H9 (cell line): ENCODE measurements at regions not wholly inside any gene's neighbourhood (a gene's known extent, or its start where the extent isn't known, plus 50 kb on each side); places are given as distances from the start of the nearest gene placed in this dataset.
A peak's percentile ranks its signal among the peaks of the same experiment; 100 is the strongest.
"Not testable (repeated sequence)": the region's sequence is repeated elsewhere in the genome, so short reads cannot be mapped to it uniquely, and the experiment has no call there.

Experiments used
- DNase-seq: peaks from one replicate; pipeline ENCODE4 v3.0.0-alpha.2; 2017
- H2AFZ ChIP-seq: one replicate; pipeline ENCODE4 v1.6.1; 2013; ENCODE audit warnings: mild to moderate bottlenecking, low read length, control low read depth, moderate library complexity
- H2AK5ac ChIP-seq: 2 replicates; pipeline ENCODE4 v1.6.1; 2013; ENCODE audit warnings: low read length, control low read depth, mixed read lengths; ENCODE audit not compliant: insufficient read length
- H2BK120ac ChIP-seq: one replicate; pipeline ENCODE4 v1.6.1; 2013; ENCODE audit warnings: low read depth, mild to moderate bottlenecking, low read length, control low read depth, inconsistent platforms; ENCODE audit not compliant: poor library complexity, severe bottlenecking
- H2BK12ac ChIP-seq: 2 replicates; pipeline ENCODE4 v1.6.1; 2013; ENCODE audit warnings: low read length, control low read depth, mixed read lengths, low read depth; ENCODE audit not compliant: insufficient read length
- H2BK15ac ChIP-seq: 2 replicates; pipeline ENCODE4 v1.6.1; 2013; ENCODE audit warnings: low read depth, low read length, control low read depth
- H2BK20ac ChIP-seq: one replicate; pipeline ENCODE4 v1.6.1; 2013; ENCODE audit warnings: low read depth, mild to moderate bottlenecking, low read length, control low read depth, inconsistent platforms; ENCODE audit not compliant: poor library complexity, severe bottlenecking
- H2BK5ac ChIP-seq: 2 replicates; pipeline ENCODE4 v1.6.1; 2013; ENCODE audit warnings: low read length, control low read depth, mixed read lengths; ENCODE audit not compliant: insufficient read length
- H3K14ac ChIP-seq: 2 replicates; pipeline ENCODE4 v1.6.1; 2013; ENCODE audit warnings: low read length, control low read depth; ENCODE audit not compliant: insufficient read depth
- H3K18ac ChIP-seq: 2 replicates; pipeline ENCODE4 v1.6.1; 2013; ENCODE audit warnings: low read depth, mild to moderate bottlenecking, mixed read lengths, low read length, control low read depth; ENCODE audit not compliant: insufficient read length
- H3K23ac ChIP-seq: 2 replicates; pipeline ENCODE4 v1.6.1; 2013; ENCODE audit warnings: low read length, control low read depth, mixed read lengths, low read depth; ENCODE audit not compliant: insufficient read length
- H3K23me2 ChIP-seq: 2 replicates; pipeline ENCODE4 v1.6.1; 2013; ENCODE audit warnings: low read depth, mild to moderate bottlenecking, mixed read lengths, low read length, control low read depth; ENCODE audit not compliant: insufficient read length, poor library complexity, severe bottlenecking
- H3K27ac ChIP-seq: 2 replicates; pipeline ENCODE4 v1.5.1; 2013; ENCODE audit warnings: low read length, control low read depth, mixed read lengths, low read depth; ENCODE audit not compliant: insufficient read length
- H3K27me3 ChIP-seq: 2 replicates; pipeline ENCODE4 v1.6.1; 2013; ENCODE audit warnings: low read length, control low read depth, inconsistent platforms; ENCODE audit not compliant: insufficient read depth
- H3K4ac ChIP-seq: 2 replicates; pipeline ENCODE4 v1.6.1; 2013; ENCODE audit warnings: low read depth, mild to moderate bottlenecking, control low read depth, inconsistent platforms, low read length, moderate library complexity
- H3K4me1 ChIP-seq: 2 replicates; pipeline ENCODE4 v1.6.1; 2013; ENCODE audit warnings: low read length, control low read depth, inconsistent platforms; ENCODE audit not compliant: insufficient read depth
- H3K4me2 ChIP-seq: 2 replicates; pipeline ENCODE4 v1.6.1; 2013; ENCODE audit warnings: low read length, control low read depth, mixed read lengths; ENCODE audit not compliant: insufficient read length, insufficient read depth
- H3K56ac ChIP-seq: 2 replicates; pipeline ENCODE4 v1.6.1; 2013; ENCODE audit warnings: low read depth, mild to moderate bottlenecking, mixed read lengths, low read length, control low read depth; ENCODE audit not compliant: insufficient read length
- H3K79me1 ChIP-seq: 2 replicates; pipeline ENCODE4 v1.6.1; 2013; ENCODE audit warnings: low read depth, mild to moderate bottlenecking, moderate library complexity, low read length, control low read depth, inconsistent platforms; ENCODE audit not compliant: insufficient read depth, poor library complexity, severe bottlenecking
- H3K79me2 ChIP-seq: 2 replicates; pipeline ENCODE4 v1.6.1; 2013; ENCODE audit warnings: low read length, control low read depth, inconsistent platforms; ENCODE audit not compliant: insufficient read depth
- H3K9ac ChIP-seq: 2 replicates; pipeline ENCODE4 v1.6.1; 2013; ENCODE audit warnings: low read length, control low read depth, mixed read lengths; ENCODE audit not compliant: insufficient read length; ENCODE audit errors: extremely low read depth
- H3K9me3 ChIP-seq: one replicate; pipeline ENCODE4 v1.6.1; 2013; ENCODE audit warnings: low read depth, low read length, inconsistent platforms; ENCODE audit not compliant: control insufficient read depth
- H3T11ph ChIP-seq: one replicate; pipeline ENCODE4 v1.6.1; 2013; ENCODE audit warnings: mild to moderate bottlenecking, low read length, control low read depth, inconsistent platforms
- H4K20me1 ChIP-seq: one replicate; pipeline ENCODE4 v1.6.1; 2013; ENCODE audit not compliant: control insufficient read depth, insufficient read length, insufficient read depth
- H4K5ac ChIP-seq: 2 replicates; pipeline ENCODE4 v1.6.1; 2013; ENCODE audit warnings: low read depth, mild to moderate bottlenecking, mixed read lengths, low read length, control low read depth; ENCODE audit not compliant: insufficient read length
- H4K8ac ChIP-seq: replicated peaks from 2 replicates; pipeline ENCODE4 v1.6.1; 2013; ENCODE audit warnings: low read length, control low read depth, mixed read lengths, low read depth; ENCODE audit not compliant: insufficient read length
- H4K91ac ChIP-seq: 2 replicates; pipeline ENCODE4 v1.6.1; 2013; ENCODE audit warnings: low read depth, mild to moderate bottlenecking, moderate library complexity, mixed read lengths, low read length, control low read depth; ENCODE audit not compliant: insufficient read length
- H3K27ac Mint-ChIP-seq, 3 experiments: 2 replicates in 2 of 3; 3 replicates in 1 of 3; pipeline ENCODE4 v1.8.0; 2020 to 2021; ENCODE audit warnings: mixed read lengths in 3 of 3, mild to moderate bottlenecking in 1 of 3, moderate library complexity in 1 of 3
- H3K27me3 Mint-ChIP-seq: 2 replicates; pipeline ENCODE4 v1.8.0; 2021; ENCODE audit warnings: low read depth, mild to moderate bottlenecking, moderate library complexity, mixed read lengths
- H3K36me3 Mint-ChIP-seq, 3 experiments: 2 replicates in 2 of 3; 3 replicates in 1 of 3; pipeline ENCODE4 v1.8.0; 2020 to 2021; ENCODE audit warnings: low read depth in 3 of 3, mixed read lengths in 3 of 3; ENCODE audit not compliant: insufficient read depth in 1 of 3
- H3K4me1 Mint-ChIP-seq, 2 experiments: 2 replicates each; pipeline ENCODE4 v1.8.0; 2020; ENCODE audit warnings: mixed read lengths in 2 of 2
- H3K4me3 Mint-ChIP-seq, 2 experiments: 2 replicates in 1 of 2; 3 replicates in 1 of 2; pipeline ENCODE4 v1.8.0; 2020 to 2021; ENCODE audit warnings: mild to moderate bottlenecking in 2 of 2, mixed read lengths in 2 of 2, moderate library complexity in 1 of 2
- H3K9me3 Mint-ChIP-seq, 2 experiments: 2 replicates in 1 of 2; 3 replicates in 1 of 2; pipeline ENCODE4 v1.8.0; 2020; ENCODE audit warnings: mild to moderate bottlenecking in 2 of 2, mixed read lengths in 2 of 2, moderate library complexity in 1 of 2
- CTCF ChIP-seq: fragments of 200-600 bp; sonication (generic); conservative IDR thresholded peaks from 3 replicates; pipeline ENCODE4 v1.8.0; 2021; ENCODE audit warnings: antibody characterized with exemption, mild to moderate bottlenecking
- WGBS: extraction: QIAGEN DNeasy Blood & Tissue Kit; methylation state at CpG from one replicate; pipeline ENCODE4 v1.1.7; 2013; ENCODE audit warnings: missing lambda C conversion rate, low lambda C conversion rate, mixed read lengths; ENCODE audit not compliant: insufficient read length; ENCODE audit errors: extremely low coverage; 5-methylcytosine and 5-hydroxymethylcytosine counted together

GRCh38 chr5:138635265-138635664 is 60.1 kb upstream of the HSPA9 start:
- Histone ChIP-seq H3K79me1 (no peaks in the 10 kb centered on the region), H2AFZ (no peak overlapping the region), H2BK5ac (no peak overlapping the region), H3K23ac (no peak overlapping the region), H2BK20ac (no peak overlapping the region), H3T11ph (no peak overlapping the region), H3K9ac (no peak overlapping the region), H3K23me2 (no peaks in the 10 kb centered on the region), H3K14ac (no peak overlapping the region), H3K9me3 (no peaks in the 10 kb centered on the region), H4K8ac (no peak overlapping the region), H2AK5ac (no peak overlapping the region), H2BK15ac (no peak overlapping the region), H2BK12ac (no peak overlapping the region), H4K5ac (no peak overlapping the region), H3K18ac (no peak overlapping the region), H3K27ac (no peak overlapping the region), H3K56ac (no peak overlapping the region), H3K79me2 (no peaks in the 10 kb centered on the region), H3K4me2 (no peak overlapping the region), H3K4me1 (no peaks in the 10 kb centered on the region; the same call in 1 of the 2 replicates), H3K27me3 (no peaks in the 10 kb centered on the region), H2BK120ac (no peak overlapping the region), H4K20me1 (no peaks in the 10 kb centered on the region), H3K4ac (no peak overlapping the region), H4K91ac (no peak overlapping the region)
- no peaks in the 10 kb centered on the region; the same call in 1 of the 2 replicates for H3K27me3 Mint-ChIP-seq
- H3K27ac Mint-ChIP-seq, result no peak overlapping the region
- H3K4me3 Mint-ChIP-seq, result no peak overlapping the region
- DNase-seq, result no peak
- TF ChIP-seq CTCF, result no peak
- H3K4me1 Mint-ChIP-seq, result peaks cover 14 to 24% of the 10 kb centered on the region in 2 experiments
- no peaks in the 10 kb centered on the region; a peak in 1 of 7 replicates for H3K36me3 Mint-ChIP-seq
- WGBS, result no CpG with 5 or more reads among the region's 3 CpGs
- H3K9me3 Mint-ChIP-seq, result no peaks in the 10 kb centered on the region; a peak in 1 of 5 replicates

GRCh38 chr5:138634804-138635203 is 59.6 kb upstream of the HSPA9 start:
- H2BK12ac ChIP-seq, H3K23me2 ChIP-seq, H2BK15ac ChIP-seq, H2BK20ac ChIP-seq, H3K27ac ChIP-seq, H2AFZ ChIP-seq, H3K4me2 ChIP-seq, H3K27me3 Mint-ChIP-seq, H3K9me3 Mint-ChIP-seq, DNase-seq, H4K8ac ChIP-seq, H2AK5ac ChIP-seq, H3K4ac ChIP-seq, H2BK120ac ChIP-seq, H3K79me2 ChIP-seq, H4K91ac ChIP-seq, H3K9me3 ChIP-seq, H3K9ac ChIP-seq, H3K18ac ChIP-seq, H3K23ac ChIP-seq, H3K4me1 ChIP-seq, H3K79me1 ChIP-seq, H3K36me3 Mint-ChIP-seq, H4K20me1 ChIP-seq, H3K14ac ChIP-seq, H2BK5ac ChIP-seq, H3K27me3 ChIP-seq, H3T11ph ChIP-seq, H4K5ac ChIP-seq, H3K56ac ChIP-seq: not testable (repeated sequence)
- 0 out of 5 replicates have a peak overlapping the region, but pooled peaks of 1 of the 2 experiments have one; percentile 10 for H3K4me3 Mint-ChIP-seq
- peaks cover 10 to 19% of the 10 kb centered on the region in 2 experiments for H3K4me1 Mint-ChIP-seq
- WGBS, result no CpG with 5 or more reads among the region's 4 CpGs
- peak overlapping the region in 2 of 3 experiments; percentile 24 to 65; a peak in 2 of 7 replicates for H3K27ac Mint-ChIP-seq
